ENCODE measurements at regions not wholly inside any gene's neighbourhood (a gene's known extent, or its start where the extent isn't known, plus 50 kb on each side); places are given as distances from the start of the nearest gene placed in this dataset.

DNA sequence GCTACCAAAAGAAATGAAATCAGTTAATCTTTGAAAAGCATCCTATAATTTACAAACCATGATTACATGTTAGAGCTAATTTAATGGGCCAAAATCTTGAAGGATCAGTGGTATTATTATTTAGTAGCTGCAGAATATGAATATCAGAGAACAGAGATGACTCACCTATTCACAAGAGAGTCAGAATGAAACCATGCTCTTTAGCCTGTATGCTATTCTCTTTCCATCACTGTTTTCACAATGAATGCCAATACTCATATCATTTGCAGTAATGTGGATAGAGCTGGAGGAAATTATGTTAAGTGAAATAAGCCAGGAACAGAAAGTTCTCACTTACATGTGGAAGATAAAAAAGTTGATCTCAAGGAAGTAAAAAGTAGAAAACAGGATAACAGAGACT is 414.1 kb downstream of the CENPC start:
- POLR2A ChIA-PET: no interaction called here
- TF ChIP-seq L3MBTL2 (conservative IDR thresholded peaks at IDR 0.05) (no peak), ZNF384 (IDR thresholded peaks at IDR 0.05) (no peak), ELF4 (IDR thresholded peaks at IDR 0.05) (no peak), ARNT (IDR thresholded peaks at IDR 0.05) (no peak)
- no peak for DNase-seq (ENCODE audit: extremely low spot score)
- CTCF ChIA-PET: no interaction called here

DNA sequence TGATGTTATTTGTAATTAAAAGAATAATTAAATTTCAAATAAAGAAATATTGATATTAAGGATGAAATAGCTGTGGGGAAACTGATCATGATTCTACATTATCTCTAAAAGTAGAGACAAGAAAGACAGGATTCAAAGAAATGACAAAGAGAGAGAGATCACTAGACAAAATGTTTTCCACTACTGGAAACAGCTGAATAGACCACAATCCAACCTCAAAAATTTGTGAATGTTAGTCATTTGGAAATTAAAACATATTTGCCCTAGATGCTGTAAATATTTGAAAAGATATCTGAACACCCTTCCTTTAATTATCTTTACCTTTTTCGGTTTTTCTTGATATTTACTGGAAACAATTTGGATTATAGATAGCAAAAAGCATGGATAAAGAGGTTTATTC is 414.9 kb downstream of the CENPC start:
- CTCF ChIA-PET: no interaction called here
- no peak for TF ChIP-seq BHLHE40 (IDR thresholded peaks at IDR 0.05; ENCODE audit: borderline replicate concordance)
- TF ChIP-seq TARDBP (IDR thresholded peaks at IDR 0.05): no peak
- TF ChIP-seq ZNF384 (IDR thresholded peaks at IDR 0.05): no peak
- TF ChIP-seq CTBP1 (IDR thresholded peaks at IDR 0.05; ENCODE audit: borderline replicate concordance): no peak
- TF ChIP-seq NFRKB (IDR thresholded peaks at IDR 0.05): no peak
- no peak for TF ChIP-seq ELF4 (IDR thresholded peaks at IDR 0.05)
- TF ChIP-seq, protein P1, sequence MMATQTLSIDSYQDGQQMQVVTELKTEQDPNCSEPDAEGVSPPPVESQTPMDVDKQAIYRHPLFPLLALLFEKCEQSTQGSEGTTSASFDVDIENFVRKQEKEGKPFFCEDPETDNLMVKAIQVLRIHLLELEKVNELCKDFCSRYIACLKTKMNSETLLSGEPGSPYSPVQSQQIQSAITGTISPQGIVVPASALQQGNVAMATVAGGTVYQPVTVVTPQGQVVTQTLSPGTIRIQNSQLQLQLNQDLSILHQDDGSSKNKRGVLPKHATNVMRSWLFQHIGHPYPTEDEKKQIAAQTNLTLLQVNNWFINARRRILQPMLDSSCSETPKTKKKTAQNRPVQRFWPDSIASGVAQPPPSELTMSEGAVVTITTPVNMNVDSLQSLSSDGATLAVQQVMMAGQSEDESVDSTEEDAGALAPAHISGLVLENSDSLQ (IDR thresholded peaks at IDR 0.05): no peak
- no peak for TF ChIP-seq LEF1 (IDR thresholded peaks at IDR 0.05; ENCODE audit: borderline replicate concordance)
- no peak for TF ChIP-seq FOXM1 (IDR thresholded peaks at IDR 0.05; ENCODE audit: borderline replicate concordance)
- no peak for TF ChIP-seq FOXA1 (IDR thresholded peaks at IDR 0.05)
- TF ChIP-seq ARNT (IDR thresholded peaks at IDR 0.05): no peak
- no peak for TF ChIP-seq SP1 (IDR thresholded peaks at IDR 0.05)
- TF ChIP-seq L3MBTL2 (conservative IDR thresholded peaks at IDR 0.05): no peak
- TF ChIP-seq HDGF (IDR thresholded peaks at IDR 0.05; ENCODE audit: borderline replicate concordance): no peak
- TF ChIP-seq FOXK2 (IDR thresholded peaks at IDR 0.05): no peak

DNA sequence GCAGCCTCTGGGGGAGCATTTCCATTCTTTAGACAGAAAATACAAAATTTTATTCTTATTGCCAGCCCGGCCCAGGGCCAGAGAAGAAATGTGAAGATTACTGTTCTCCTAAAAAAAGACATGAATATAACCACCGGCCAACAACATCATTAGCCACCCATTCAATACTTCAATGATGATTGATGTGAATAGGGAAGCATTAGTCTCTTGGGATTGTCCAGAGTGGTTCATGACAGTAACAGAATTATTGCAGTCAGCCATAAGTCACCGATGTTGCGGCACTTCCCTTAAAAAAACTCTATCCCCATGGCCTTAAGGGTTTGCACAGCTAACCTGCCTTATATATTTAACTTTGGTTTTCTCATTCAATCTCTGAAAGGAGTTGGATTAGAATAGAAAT is 418.7 kb downstream of the CENPC start:
- ChIA-PET CTCF (no interaction called here), POLR2A (no interaction called here)
- no peak for DNase-seq (ENCODE audit: extremely low spot score)
- TF ChIP-seq FOXK2 (IDR thresholded peaks at IDR 0.05) (no peak), CTBP1 (IDR thresholded peaks at IDR 0.05; ENCODE audit: borderline replicate concordance) (no peak), SUZ12 (IDR thresholded peaks at IDR 0.05) (no peak), FOXA1 (IDR thresholded peaks at IDR 0.05) (no peak), NFRKB (IDR thresholded peaks at IDR 0.05) (no peak), L3MBTL2 (conservative IDR thresholded peaks at IDR 0.05) (no peak), ARNT (IDR thresholded peaks at IDR 0.05) (no peak), LEF1 (IDR thresholded peaks at IDR 0.05; ENCODE audit: borderline replicate concordance) (no peak), TARDBP (IDR thresholded peaks at IDR 0.05) (no peak), HDGF (IDR thresholded peaks at IDR 0.05; ENCODE audit: borderline replicate concordance) (no peak), BHLHE40 (IDR thresholded peaks at IDR 0.05; ENCODE audit: borderline replicate concordance) (no peak), FOXM1 (IDR thresholded peaks at IDR 0.05; ENCODE audit: borderline replicate concordance) (no peak)

More for the DNA sequence above, 414.9 kb downstream of the CENPC start:
- POLR2A ChIA-PET: no interaction called here
- DNase-seq (ENCODE audit: extremely low spot score): no peak

DNA sequence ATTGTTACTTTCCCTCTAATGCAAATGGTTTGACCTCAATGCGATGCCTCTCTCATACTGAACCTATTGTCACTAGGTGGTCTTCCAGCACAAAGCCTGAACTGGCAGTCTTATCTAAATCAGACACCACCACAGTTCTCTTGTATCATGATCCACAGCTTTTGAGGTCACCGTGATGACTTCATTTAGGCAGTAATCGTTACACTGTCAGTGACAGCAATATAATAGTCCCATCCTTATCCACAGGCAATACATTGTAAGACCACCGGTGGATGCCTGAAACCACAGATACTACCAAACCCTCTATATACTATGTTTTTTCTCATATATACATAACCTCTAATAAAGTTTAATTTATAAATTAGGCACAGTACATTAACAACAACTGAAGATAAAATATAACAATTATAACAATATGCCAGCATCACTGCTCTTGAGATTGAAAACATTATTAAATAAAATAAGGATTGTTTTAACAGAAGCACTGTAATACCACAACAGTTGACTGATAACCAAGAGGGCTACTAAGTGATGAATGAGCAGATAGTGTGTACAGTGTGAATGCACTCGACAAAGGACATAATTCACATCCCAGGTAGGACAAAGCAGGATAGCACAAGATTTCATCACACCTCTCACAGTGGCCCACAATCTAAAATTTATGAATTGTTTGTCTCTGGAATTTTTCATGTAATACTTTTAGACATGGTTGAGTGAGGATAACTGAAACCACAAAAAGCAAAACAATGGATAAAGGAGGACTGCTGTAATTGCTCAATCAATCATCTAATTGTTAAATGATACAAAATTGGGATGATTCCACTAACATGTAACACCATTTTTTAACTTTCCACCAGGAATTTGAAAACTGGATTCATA is 419.4 kb downstream of the CENPC start:
- TF ChIP-seq CTBP1 (IDR thresholded peaks at IDR 0.05; ENCODE audit: borderline replicate concordance): no peak
- TF ChIP-seq ARNT (IDR thresholded peaks at IDR 0.05): no peak
- TF ChIP-seq HDGF (IDR thresholded peaks at IDR 0.05; ENCODE audit: borderline replicate concordance): no peak
- TF ChIP-seq, protein P1 (IDR thresholded peaks at IDR 0.05): no peak
- no peak for TF ChIP-seq FOXM1 (IDR thresholded peaks at IDR 0.05; ENCODE audit: borderline replicate concordance)
- TF ChIP-seq L3MBTL2 (conservative IDR thresholded peaks at IDR 0.05): no peak
- no peak for TF ChIP-seq NFRKB (IDR thresholded peaks at IDR 0.05)
- TF ChIP-seq BHLHE40 (IDR thresholded peaks at IDR 0.05; ENCODE audit: borderline replicate concordance): no peak
- no peak for TF ChIP-seq TARDBP (IDR thresholded peaks at IDR 0.05)
- CTCF ChIA-PET: no interaction called here
- POLR2A ChIA-PET: no interaction called here
- DNase-seq (ENCODE audit: extremely low spot score): no peak

DNA sequence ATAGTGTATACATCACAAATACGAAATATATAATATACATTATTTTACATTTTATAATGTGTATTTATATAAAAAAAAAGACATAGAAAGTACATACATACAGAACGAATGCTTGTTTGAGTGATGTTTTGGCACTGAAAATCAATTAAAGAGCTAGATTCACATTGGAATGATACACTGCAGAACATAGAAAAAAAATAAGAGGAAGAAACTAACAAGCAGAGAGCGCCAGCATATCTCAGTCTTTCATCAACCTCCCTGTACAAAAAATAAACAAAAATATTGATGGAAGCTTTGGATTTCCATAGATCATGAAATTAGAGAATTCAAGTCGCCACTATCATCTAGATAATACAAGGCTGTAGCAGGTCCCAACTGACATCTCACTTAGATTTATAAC is 420.6 kb downstream of the CENPC start:
- POLR2A ChIA-PET: no interaction called here
- CTCF ChIA-PET: no interaction called here
- DNase-seq (ENCODE audit: extremely low spot score): no peak
- TF ChIP-seq L3MBTL2 (conservative IDR thresholded peaks at IDR 0.05): no peak
- TF ChIP-seq TARDBP (IDR thresholded peaks at IDR 0.05): no peak
- no peak for TF ChIP-seq SP1 (IDR thresholded peaks at IDR 0.05)
- no peak for TF ChIP-seq FOXM1 (IDR thresholded peaks at IDR 0.05; ENCODE audit: borderline replicate concordance)
- TF ChIP-seq NFRKB (IDR thresholded peaks at IDR 0.05): no peak
- TF ChIP-seq SUZ12 (IDR thresholded peaks at IDR 0.05): no peak
- TF ChIP-seq CTBP1 (IDR thresholded peaks at IDR 0.05; ENCODE audit: borderline replicate concordance): no peak
- no peak for TF ChIP-seq ELF4 (IDR thresholded peaks at IDR 0.05)

DNA sequence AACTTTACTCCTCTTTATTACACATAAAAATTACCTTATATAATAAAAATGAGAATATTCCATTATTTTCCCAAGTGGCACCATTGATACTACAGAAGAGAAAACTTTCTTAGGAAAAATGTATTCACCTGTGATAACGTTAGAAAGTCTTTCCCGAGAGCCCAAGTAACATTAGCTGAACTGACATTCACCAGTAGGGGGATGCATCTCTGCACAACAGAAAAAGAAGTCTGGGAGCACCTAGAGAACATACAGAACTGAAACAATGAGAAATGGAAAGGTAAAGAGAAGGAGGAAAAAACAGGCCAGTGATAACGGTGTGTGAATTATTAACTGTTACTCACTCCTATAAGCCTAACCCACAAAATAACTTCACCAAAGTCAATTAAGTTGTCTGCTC is 423.3 kb downstream of the CENPC start:
- peak; percentile 27 for DNase-seq (ENCODE audit: extremely low spot score)
- ChIA-PET CTCF (no interaction called here), POLR2A (no interaction called here)
- TF ChIP-seq TARDBP (IDR thresholded peaks at IDR 0.05): no peak
- TF ChIP-seq ARNT (IDR thresholded peaks at IDR 0.05): no peak
- TF ChIP-seq NFRKB (IDR thresholded peaks at IDR 0.05): no peak
- no peak for TF ChIP-seq BHLHE40 (IDR thresholded peaks at IDR 0.05; ENCODE audit: borderline replicate concordance)
- no peak for TF ChIP-seq FOXK2 (IDR thresholded peaks at IDR 0.05)
- TF ChIP-seq CTBP1 (IDR thresholded peaks at IDR 0.05; ENCODE audit: borderline replicate concordance): no peak
- no peak for TF ChIP-seq LEF1 (IDR thresholded peaks at IDR 0.05; ENCODE audit: borderline replicate concordance)
- no peak for TF ChIP-seq ELF4 (IDR thresholded peaks at IDR 0.05)
- no peak for TF ChIP-seq FOXM1 (IDR thresholded peaks at IDR 0.05; ENCODE audit: borderline replicate concordance)
- TF ChIP-seq, protein P1 (IDR thresholded peaks at IDR 0.05): no peak
- TF ChIP-seq HDGF (IDR thresholded peaks at IDR 0.05; ENCODE audit: borderline replicate concordance): no peak
- TF ChIP-seq FOXA1 (IDR thresholded peaks at IDR 0.05): no peak
- no peak for TF ChIP-seq SP1 (IDR thresholded peaks at IDR 0.05)
- TF ChIP-seq SUZ12 (IDR thresholded peaks at IDR 0.05): no peak
- no peak for TF ChIP-seq ZNF384 (IDR thresholded peaks at IDR 0.05)
- TF ChIP-seq L3MBTL2 (conservative IDR thresholded peaks at IDR 0.05): no peak
